Esophagus (tissue), 2 donors: ENCODE measurements at regions not wholly inside any gene's neighbourhood (a gene's known extent, or its start where the extent isn't known, plus 50 kb on each side); places are given as distances from the start of the nearest gene placed in this dataset.
"Not testable (repeated sequence)": the region's sequence is repeated elsewhere in the genome, so short reads cannot be mapped to it uniquely, and the experiment has no call there.

ENCODE experiments used
- H3K27ac ChIP-seq, 2 donors: one replicate each; pipeline ENCODE4 v1.5.1; 2013; ENCODE audit warnings: low read depth in 2 of 2, mild to moderate bottlenecking in 2 of 2, inconsistent platforms in 1 of 2, low read length in 1 of 2, moderate library complexity in 1 of 2
- H3K27me3 ChIP-seq, 2 donors: one replicate each; pipeline ENCODE4 v1.6.1; 2013; ENCODE audit warnings: low read length in 2 of 2, control low read depth in 1 of 2, mild to moderate bottlenecking in 1 of 2; ENCODE audit not compliant: insufficient read depth in 2 of 2, control insufficient read depth in 1 of 2
- H3K36me3 ChIP-seq, 2 donors: one replicate each; pipeline ENCODE4 v1.6.1; 2013; ENCODE audit warnings: low read length in 1 of 2; ENCODE audit not compliant: control insufficient read depth in 2 of 2, insufficient read depth in 2 of 2
- H3K4me1 ChIP-seq, 2 donors: one replicate each; pipeline ENCODE4 v1.6.1; 2013; ENCODE audit warnings: low read length in 1 of 2; ENCODE audit not compliant: control insufficient read depth in 2 of 2, insufficient read depth in 2 of 2
- H3K4me3 ChIP-seq, 2 donors: one replicate each; pipeline ENCODE4 v1.5.1; 2013; ENCODE audit warnings: low read length in 2 of 2, mild to moderate bottlenecking in 2 of 2, low read depth in 1 of 2, moderate library complexity in 1 of 2
- H3K9me3 ChIP-seq, 2 donors: one replicate each; pipeline ENCODE4 v1.6.1; 2013; ENCODE audit warnings: mild to moderate bottlenecking in 2 of 2, low read depth in 1 of 2, low read length in 1 of 2, moderate library complexity in 1 of 2; ENCODE audit not compliant: control insufficient read depth in 2 of 2, insufficient read depth in 1 of 2
- WGBS, 2 donors: extraction: QIAGEN DNeasy Blood & Tissue Kit; methylation state at CpG; one replicate each; pipeline ENCODE4 v1.1.7; 2013; 5-methylcytosine and 5-hydroxymethylcytosine counted together
- donor health status: healthy with polysubstance abuse.
- donor health status: Bipolar disorder and iron deficiency.

DNA sequence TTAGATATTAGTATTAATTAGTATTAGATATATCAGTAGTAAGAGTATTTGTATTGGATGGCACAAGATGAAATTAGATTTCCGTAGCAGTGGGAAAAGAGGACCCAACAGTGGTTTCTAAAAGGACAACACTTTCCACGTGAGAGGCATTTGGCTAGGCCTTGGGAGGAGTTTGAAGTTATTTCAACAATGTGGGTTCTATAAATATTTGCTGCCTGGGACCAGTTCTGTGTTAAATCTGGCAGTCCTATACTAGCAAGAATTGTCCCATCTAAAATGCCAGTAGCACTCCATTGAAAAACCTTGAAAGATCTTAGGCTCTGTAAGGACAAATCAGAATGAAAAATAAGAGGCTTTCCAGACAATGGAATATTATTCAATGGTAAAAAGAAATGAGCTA lies 347.1 kb upstream of the DNAJC19 start:
- no peak overlapping the region for H3K4me3 ChIP-seq
- no peaks in the 10 kb centered on the region for H3K27me3 ChIP-seq
- WGBS, 2 donors: 56 to 69% methylated on average over 2 of the region's 2 CpGs
- no peaks in the 10 kb centered on the region for H3K9me3 ChIP-seq
- H3K27ac ChIP-seq: no peak overlapping the region
- H3K36me3 ChIP-seq: no peaks in the 10 kb centered on the region
- no peaks in the 10 kb centered on the region for H3K4me1 ChIP-seq

DNA sequence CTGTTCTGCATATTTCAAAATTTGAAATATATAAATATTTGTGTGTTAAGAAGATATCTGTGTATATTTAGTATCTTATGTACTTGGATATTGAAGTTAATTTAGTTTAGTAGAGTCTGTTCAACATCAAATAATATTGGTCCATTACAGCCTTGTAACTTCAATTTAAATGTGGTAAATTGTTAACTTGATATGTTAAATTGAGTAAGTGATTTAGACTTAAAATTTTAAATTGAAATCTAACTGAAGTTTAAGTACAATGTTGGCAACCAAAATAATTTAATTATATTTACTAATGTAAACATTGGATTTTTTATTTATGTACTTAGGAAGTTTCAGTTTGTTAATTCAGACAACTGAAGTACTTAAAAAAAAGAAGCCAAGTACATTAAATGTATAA lies 343.9 kb upstream of the DNAJC19 start:
- H3K27me3 ChIP-seq: no peaks in the 10 kb centered on the region

GRCh38 chr3:181330821-181331563 lies 341.5 kb upstream of the DNAJC19 start:
- Histone ChIP-seq H3K36me3 (no peaks in the 10 kb centered on the region), H3K4me3 (no peak overlapping the region)

More for the DNA sequence above, 343.9 kb upstream of the DNAJC19 start:
- no peak overlapping the region for H3K27ac ChIP-seq
- no peaks in the 10 kb centered on the region for H3K4me1 ChIP-seq
- no peaks in the 10 kb centered on the region for H3K9me3 ChIP-seq
- no peaks in the 10 kb centered on the region for H3K36me3 ChIP-seq
- H3K4me3 ChIP-seq: no peak overlapping the region

DNA sequence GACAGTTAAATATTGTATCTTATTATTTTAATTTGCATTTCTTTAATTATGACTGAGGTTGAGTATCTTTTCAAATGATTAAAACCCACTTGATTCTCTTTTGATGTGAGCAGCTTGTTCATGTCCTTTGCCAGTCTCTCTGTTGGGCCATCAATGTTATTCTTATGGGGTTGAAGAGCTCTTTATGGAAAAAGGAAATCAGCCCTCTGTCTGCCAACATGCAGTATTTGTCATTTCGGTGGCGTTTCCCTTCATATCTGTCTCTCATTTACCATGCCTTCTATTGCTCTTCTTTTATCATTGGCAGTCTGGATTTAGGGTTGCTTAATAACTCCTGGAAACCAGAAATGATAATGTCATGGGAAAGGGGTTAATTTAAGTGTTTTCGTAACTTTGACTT lies 340.7 kb upstream of the DNAJC19 start:
- no peak overlapping the region for H3K27ac ChIP-seq
- WGBS, 2 donors: 62 to 77% methylated on average over 3 of the region's 3 CpGs
- no peaks in the 10 kb centered on the region for H3K9me3 ChIP-seq
- no peaks in the 10 kb centered on the region for H3K27me3 ChIP-seq
- no peaks in the 10 kb centered on the region for H3K36me3 ChIP-seq
- no peaks in the 10 kb centered on the region for H3K4me1 ChIP-seq
- no peak overlapping the region for H3K4me3 ChIP-seq

More at GRCh38 chr3:181330821-181331563, 341.5 kb upstream of the DNAJC19 start:
- Histone ChIP-seq H3K4me1 (no peaks in the 10 kb centered on the region), H3K27ac (no peak overlapping the region), H3K9me3 (no peaks in the 10 kb centered on the region), H3K27me3 (no peaks in the 10 kb centered on the region)
- 57 to 68% methylated on average over 5 of the region's 5 CpGs for WGBS, 2 donors

DNA sequence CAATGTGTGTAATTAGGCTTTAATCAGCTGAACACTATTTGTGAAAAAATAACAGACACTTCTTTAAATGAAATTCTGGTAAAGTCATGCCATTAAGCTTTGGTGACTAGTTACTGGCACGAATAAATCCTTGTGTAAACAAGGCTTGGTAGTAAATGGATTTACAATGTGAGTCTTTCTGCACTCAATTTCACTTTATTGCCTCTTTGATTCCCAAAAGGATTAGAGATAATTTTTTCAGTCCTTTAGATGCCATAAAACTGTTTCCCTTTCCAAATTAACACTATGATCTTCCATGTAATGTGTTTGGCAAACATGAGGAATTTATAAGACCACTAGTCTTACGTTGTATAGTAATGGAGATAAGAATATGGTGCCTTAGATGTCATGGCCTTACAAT lies 339.5 kb upstream of the DNAJC19 start:
- 40 to 42% methylated on average over 2 of the region's 2 CpGs for WGBS, 2 donors

GRCh38 chr3:181328346-181328745 lies 338.8 kb upstream of the DNAJC19 start:
- WGBS, 2 donors: 68 to 72% methylated on average over 5 of the region's 5 CpGs
- no peak overlapping the region for H3K27ac ChIP-seq
- no peaks in the 10 kb centered on the region for H3K36me3 ChIP-seq
- H3K4me1 ChIP-seq: no peaks in the 10 kb centered on the region
- no peak overlapping the region for H3K4me3 ChIP-seq
- H3K27me3 ChIP-seq: no peaks in the 10 kb centered on the region
- H3K9me3 ChIP-seq: no peaks in the 10 kb centered on the region

More for the DNA sequence above, 339.5 kb upstream of the DNAJC19 start:
- H3K27me3 ChIP-seq: no peaks in the 10 kb centered on the region
- no peaks in the 10 kb centered on the region for H3K4me1 ChIP-seq
- H3K27ac ChIP-seq: no peak overlapping the region
- H3K4me3 ChIP-seq: no peak overlapping the region
- no peaks in the 10 kb centered on the region for H3K36me3 ChIP-seq
- no peaks in the 10 kb centered on the region for H3K9me3 ChIP-seq

- 51 to 60% methylated on average over 4 of the region's 4 CpGs for WGBS, 2 donors
- Histone ChIP-seq H3K9me3 (no peaks in the 10 kb centered on the region), H3K4me1 (no peaks in the 10 kb centered on the region), H3K36me3 (no peaks in the 10 kb centered on the region), H3K4me3 (no peak overlapping the region), H3K27me3 (no peaks in the 10 kb centered on the region), H3K27ac (no peak overlapping the region)
Observed at GRCh38 chr3:181327349-181327748, 337.8 kb upstream of the DNAJC19 start.

GRCh38 chr3:181326637-181327223 lies 337.2 kb upstream of the DNAJC19 start:
- 45 to 54% methylated on average over 3 of the region's 3 CpGs for WGBS, 2 donors
- no peaks in the 10 kb centered on the region for H3K4me1 ChIP-seq
- H3K36me3 ChIP-seq: no peaks in the 10 kb centered on the region
- H3K9me3 ChIP-seq: no peaks in the 10 kb centered on the region
- no peak overlapping the region for H3K27ac ChIP-seq
- H3K4me3 ChIP-seq: no peak overlapping the region
- H3K27me3 ChIP-seq: no peaks in the 10 kb centered on the region

DNA sequence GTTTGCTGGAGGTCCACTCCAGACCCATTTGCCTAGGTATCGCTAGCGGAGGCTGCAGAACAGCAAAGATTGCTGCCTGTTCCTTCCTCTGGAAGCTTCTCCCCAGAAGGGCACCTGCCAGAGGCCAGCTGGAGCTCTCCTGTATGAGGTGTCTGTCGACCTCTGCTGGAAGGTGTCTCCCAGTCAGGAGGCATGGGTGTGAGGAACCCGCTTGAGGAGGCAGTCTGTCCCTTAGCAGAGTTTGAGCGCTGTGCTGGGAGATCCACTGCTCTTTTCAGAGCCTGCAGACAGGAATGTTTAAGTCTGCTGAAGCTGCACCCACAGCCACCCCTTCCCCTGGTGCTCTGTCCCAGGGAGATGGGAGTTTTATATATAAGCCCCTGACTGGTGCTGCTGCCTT lies 335.0 kb upstream of the DNAJC19 start:
- 79 to 81% methylated on average over 5 of the region's 5 CpGs for WGBS, 2 donors

DNA sequence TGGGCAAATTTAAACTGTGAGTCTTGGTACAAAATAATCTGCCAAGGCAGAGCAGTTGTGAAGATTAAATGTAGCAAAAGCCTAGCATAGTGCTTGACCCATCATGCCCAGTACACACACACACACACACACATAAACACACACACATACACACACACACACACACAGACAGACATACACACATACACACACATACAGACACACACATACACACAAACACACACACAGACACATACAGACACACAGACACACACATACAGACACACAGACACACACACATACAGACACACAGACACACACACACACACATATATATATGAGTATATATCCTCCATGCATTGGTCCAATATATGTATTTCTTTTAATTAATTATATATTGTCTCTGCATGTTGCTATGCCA lies 328.8 kb upstream of the DNAJC19 start:
- Histone ChIP-seq H3K27me3 (no peaks in the 10 kb centered on the region), H3K4me1 (no peaks in the 10 kb centered on the region), H3K36me3 (no peaks in the 10 kb centered on the region), H3K27ac (no peak overlapping the region), H3K9me3 (no peaks in the 10 kb centered on the region), H3K4me3 (no peak overlapping the region)

More for the DNA sequence above, 335.0 kb upstream of the DNAJC19 start:
- H3K27ac ChIP-seq, H3K27me3 ChIP-seq, H3K4me3 ChIP-seq, H3K4me1 ChIP-seq, H3K36me3 ChIP-seq, H3K9me3 ChIP-seq: not testable (repeated sequence)
